Effector memory CD8-positive, alpha-beta T cell (primary cell): ENCODE measurements at regions not wholly inside any gene's neighbourhood (a gene's known extent, or its start where the extent isn't known, plus 50 kb on each side); places are given as distances from the start of the nearest gene placed in this dataset.

Experiments used
- ATAC-seq: fragments of 150-1000 bp; cut with Tn5 transposase; replicated peaks from 2 replicates; pipeline ENCODE4 v1.10.0; 2021; ENCODE audit warnings: mild to moderate bottlenecking, moderate library complexity
- DNase-seq, 3 experiments: peaks; one replicate each; pipeline ENCODE4 v3.0.0; 2021
- H3K27ac Mint-ChIP-seq, 2 donors: one replicate each; pipeline ENCODE4 v1.8.0; 2022; ENCODE audit warnings: mild to moderate bottlenecking in 2 of 2, mixed read lengths in 2 of 2, moderate library complexity in 2 of 2
- H3K27me3 Mint-ChIP-seq, 2 donors: one replicate each; pipeline ENCODE4 v1.8.0; 2022; ENCODE audit warnings: mixed read lengths in 2 of 2
- H3K36me3 Mint-ChIP-seq: one replicate; pipeline ENCODE4 v1.8.0; 2022; ENCODE audit warnings: mild to moderate bottlenecking, moderate library complexity, mixed read lengths; ENCODE audit not compliant: insufficient read depth
- H3K4me1 Mint-ChIP-seq, 2 donors: one replicate each; pipeline ENCODE4 v1.8.0; 2022; ENCODE audit warnings: low read depth in 2 of 2, mixed read lengths in 2 of 2
- H3K4me3 Mint-ChIP-seq, 2 donors: one replicate each; pipeline ENCODE4 v1.8.0; 2022; ENCODE audit warnings: mild to moderate bottlenecking in 2 of 2, mixed read lengths in 2 of 2, moderate library complexity in 2 of 2
- H3K9me3 Mint-ChIP-seq, 2 donors: one replicate each; pipeline ENCODE4 v1.8.0; 2022; ENCODE audit warnings: mixed read lengths in 2 of 2

DNA sequence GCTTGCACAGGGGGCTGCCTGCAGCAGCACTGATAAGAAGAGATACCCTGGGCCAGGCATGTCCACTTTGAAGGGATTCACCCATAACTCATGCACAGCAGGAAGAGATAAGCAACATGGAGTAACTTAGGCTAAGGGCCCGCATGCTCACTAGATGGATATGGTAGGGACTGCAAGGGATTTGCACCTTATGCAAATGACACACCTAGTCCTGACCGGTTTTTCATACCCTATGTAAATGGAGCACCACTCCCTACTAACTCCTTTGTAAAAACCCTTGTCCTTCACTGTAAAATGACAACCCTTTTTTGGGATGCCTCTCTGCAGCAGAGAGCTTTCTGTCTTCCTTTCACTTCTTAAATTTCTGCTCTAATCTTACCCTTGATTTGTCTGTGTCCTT lies 658.9 kb upstream of the CCDC179 start:
- DNase-seq = no peak
- ATAC-seq = no peak
- Mint-ChIP-seq H3K27ac (no peak overlapping the region), H3K36me3 (no peaks in the 10 kb centered on the region), H3K4me3 (no peak overlapping the region), H3K9me3 (peaks cover 4 to 14% of the 10 kb centered on the region in 2 donors), H3K27me3 (no peaks in the 10 kb centered on the region), H3K4me1 (no peaks in the 10 kb centered on the region)

DNA sequence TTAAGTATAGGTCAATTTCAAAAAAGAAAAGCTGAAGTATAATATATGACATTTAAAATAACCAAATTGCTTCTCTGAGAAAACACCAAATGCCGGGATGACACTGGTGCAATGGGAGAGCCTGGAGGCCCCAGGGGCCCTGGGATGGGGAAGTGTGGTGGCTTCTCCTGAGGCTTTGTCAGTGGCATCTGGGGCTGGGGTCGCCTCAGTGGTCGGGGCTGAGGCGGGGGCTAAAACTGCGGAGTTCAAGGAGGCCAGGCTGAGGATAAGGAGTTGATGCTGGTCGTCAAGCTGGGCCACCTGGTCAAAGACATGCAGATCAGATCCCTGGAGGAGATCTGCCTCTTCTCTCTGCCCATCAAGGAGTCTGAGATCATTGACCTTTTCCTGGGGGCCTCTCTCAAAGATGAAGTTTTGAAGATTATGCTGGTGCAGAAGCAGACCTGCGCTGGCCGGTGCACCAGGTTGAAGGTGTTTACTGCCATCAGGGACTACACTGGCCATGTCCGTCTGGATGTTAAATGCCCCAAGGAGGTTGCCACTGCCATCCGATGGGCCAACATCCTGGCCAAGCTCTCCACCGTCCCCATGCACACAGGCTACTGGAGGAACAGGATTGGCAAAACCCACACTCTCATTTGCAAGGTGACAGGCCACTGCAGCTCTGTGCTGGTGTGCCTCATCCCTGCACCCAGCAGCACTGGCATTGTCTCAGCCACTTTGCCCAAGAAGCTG lies 660.1 kb upstream of the CCDC179 start:
- Mint-ChIP-seq H3K36me3 (no peaks in the 10 kb centered on the region), H3K9me3 (peaks cover 2 to 9% of the 10 kb centered on the region in 2 donors), H3K4me1 (no peaks in the 10 kb centered on the region), H3K4me3 (no peak overlapping the region), H3K27me3 (no peaks in the 10 kb centered on the region), H3K27ac (no peak overlapping the region)
- DNase-seq (no peak), ATAC-seq (no peak)

DNA sequence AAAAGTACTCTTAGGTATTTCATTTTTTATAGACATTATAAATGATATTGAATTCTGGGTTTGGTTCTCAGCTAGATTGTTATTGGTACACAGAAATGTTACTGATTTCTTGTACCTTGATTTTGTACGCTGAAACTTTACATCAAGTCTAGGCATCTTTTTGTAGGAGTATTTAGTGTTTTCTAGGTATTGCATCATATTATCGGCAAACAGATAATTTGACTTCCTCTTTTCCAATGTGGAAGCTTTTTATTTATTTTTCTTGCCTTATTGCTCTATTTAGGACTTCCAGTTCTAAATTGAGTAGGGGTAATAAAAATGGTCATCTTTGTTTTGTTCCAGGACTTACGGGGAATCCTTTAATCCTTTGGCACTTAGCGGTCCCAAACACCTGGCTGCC lies 676.6 kb upstream of the CCDC179 start:
- Mint-ChIP-seq H3K4me1 (peaks cover 0 to 3% of the 10 kb centered on the region in 2 donors), H3K27me3 (no peaks in the 10 kb centered on the region), H3K4me3 (no peak overlapping the region), H3K9me3 (peaks cover 7 to 8% of the 10 kb centered on the region in 2 donors), H3K36me3 (no peaks in the 10 kb centered on the region), H3K27ac (no peak overlapping the region)
- DNase-seq (no peak), ATAC-seq (no peak)

DNA sequence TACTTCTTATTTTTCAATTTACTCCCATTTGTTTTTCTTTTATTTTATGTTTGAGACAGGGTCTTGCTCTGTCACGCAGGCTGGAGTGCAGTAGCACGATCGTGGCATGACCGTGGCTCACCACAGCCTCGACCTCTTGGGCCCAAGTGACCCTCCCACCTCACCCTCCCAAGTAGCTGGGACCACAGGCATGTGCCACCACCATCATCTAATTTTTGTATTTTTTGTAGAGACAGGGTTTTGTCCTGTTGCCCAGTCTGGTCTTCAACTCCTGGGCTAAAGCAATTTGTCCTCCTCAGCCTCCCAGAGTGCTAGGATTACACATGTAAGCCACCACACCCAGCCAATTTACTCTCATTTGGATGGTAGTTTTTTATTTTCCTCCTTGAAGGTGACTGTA lies 679.3 kb upstream of the CCDC179 start:
- no peak overlapping the region for H3K27ac Mint-ChIP-seq
- H3K27me3 Mint-ChIP-seq = no peaks in the 10 kb centered on the region
- no peaks in the 10 kb centered on the region for H3K36me3 Mint-ChIP-seq
- DNase-seq = no peak
- ATAC-seq = no peak
- no peak overlapping the region for H3K4me3 Mint-ChIP-seq
- H3K9me3 Mint-ChIP-seq = peaks cover 7 to 8% of the 10 kb centered on the region in 2 donors
- H3K4me1 Mint-ChIP-seq = peaks cover 0 to 3% of the 10 kb centered on the region in 2 donors

DNA sequence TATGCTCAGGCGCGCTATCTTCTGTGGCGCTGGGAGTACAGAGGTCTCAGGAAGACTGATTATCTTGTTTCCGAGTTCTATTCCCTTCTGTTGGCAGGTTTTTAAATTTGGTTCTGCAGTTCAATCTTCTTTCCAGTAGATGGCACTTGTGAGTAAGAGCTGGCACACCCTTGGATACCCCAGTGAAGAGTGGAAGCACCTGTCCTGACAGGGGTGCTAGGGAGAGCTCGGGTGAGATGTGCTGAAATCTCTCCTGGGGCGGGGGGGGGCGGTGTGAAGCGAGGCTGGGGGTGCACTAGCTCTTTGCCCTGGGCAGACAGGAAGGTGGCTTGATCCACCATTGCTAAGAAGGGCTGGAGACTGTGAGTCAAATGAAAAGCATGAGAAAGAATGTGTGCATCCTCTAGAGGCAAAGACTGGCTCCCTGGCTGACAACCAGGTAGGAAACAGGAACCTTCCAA lies 679.9 kb upstream of the CCDC179 start:
- H3K27me3 Mint-ChIP-seq = no peaks in the 10 kb centered on the region
- H3K4me1 Mint-ChIP-seq = peaks cover 0 to 3% of the 10 kb centered on the region in 2 donors
- H3K9me3 Mint-ChIP-seq = peaks cover 7 to 8% of the 10 kb centered on the region in 2 donors
- H3K36me3 Mint-ChIP-seq = no peaks in the 10 kb centered on the region
- H3K27ac Mint-ChIP-seq = no peak overlapping the region
- no peak overlapping the region for H3K4me3 Mint-ChIP-seq
- ATAC-seq (peak; percentile 88), DNase-seq (peak in 2 of 3 experiments; percentile 5 to 15)

DNA sequence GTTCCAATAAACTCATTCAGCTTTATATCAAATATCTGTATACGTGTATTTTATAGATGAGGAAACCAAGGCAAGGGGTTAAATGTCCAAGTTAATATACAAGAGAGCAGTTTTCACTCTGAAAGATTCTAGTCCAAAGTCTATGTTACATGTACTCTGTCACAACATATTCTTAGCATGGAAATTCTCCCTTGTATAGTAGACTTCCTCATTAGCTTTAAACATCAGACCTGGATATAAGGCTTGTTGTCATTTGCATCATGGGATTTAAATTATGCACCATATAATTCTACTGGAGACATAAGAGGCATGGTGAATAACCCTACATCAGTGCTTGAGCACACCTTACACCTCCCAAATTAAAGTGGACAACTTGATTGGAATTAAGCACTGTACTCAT lies 681.9 kb upstream of the CCDC179 start:
- Mint-ChIP-seq H3K27ac (no peak overlapping the region), H3K27me3 (no peaks in the 10 kb centered on the region), H3K36me3 (no peaks in the 10 kb centered on the region), H3K4me1 (peaks cover 0 to 3% of the 10 kb centered on the region in 2 donors), H3K9me3 (peaks cover 7 to 8% of the 10 kb centered on the region in 2 donors), H3K4me3 (no peak overlapping the region)
- ATAC-seq = no peak
- no peak for DNase-seq

DNA sequence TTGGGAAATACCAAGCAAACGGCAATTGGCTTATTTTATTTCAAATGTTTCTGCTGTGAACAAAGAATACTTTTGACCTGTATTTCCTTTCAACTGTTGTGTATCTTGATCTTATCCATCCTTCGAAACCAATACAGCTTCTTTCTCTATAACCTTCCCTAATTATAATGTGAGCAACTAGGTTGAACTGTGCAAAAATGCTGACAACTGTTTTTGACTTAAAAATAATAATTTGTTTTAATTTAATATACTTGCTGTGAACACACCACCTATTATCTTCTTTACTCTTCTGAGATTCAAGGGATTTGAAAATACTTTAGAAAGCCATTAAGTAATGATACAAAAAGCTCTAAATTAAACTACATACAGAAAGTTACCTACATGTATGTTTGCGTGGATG lies 682.5 kb upstream of the CCDC179 start:
- no peak for DNase-seq
- no peak overlapping the region for H3K4me3 Mint-ChIP-seq
- peaks cover 6 to 7% of the 10 kb centered on the region in 2 donors for H3K9me3 Mint-ChIP-seq
- no peaks in the 10 kb centered on the region for H3K27me3 Mint-ChIP-seq
- peaks cover 0 to 3% of the 10 kb centered on the region in 2 donors for H3K4me1 Mint-ChIP-seq
- H3K36me3 Mint-ChIP-seq = no peaks in the 10 kb centered on the region
- no peak for ATAC-seq
- no peak overlapping the region for H3K27ac Mint-ChIP-seq

DNA sequence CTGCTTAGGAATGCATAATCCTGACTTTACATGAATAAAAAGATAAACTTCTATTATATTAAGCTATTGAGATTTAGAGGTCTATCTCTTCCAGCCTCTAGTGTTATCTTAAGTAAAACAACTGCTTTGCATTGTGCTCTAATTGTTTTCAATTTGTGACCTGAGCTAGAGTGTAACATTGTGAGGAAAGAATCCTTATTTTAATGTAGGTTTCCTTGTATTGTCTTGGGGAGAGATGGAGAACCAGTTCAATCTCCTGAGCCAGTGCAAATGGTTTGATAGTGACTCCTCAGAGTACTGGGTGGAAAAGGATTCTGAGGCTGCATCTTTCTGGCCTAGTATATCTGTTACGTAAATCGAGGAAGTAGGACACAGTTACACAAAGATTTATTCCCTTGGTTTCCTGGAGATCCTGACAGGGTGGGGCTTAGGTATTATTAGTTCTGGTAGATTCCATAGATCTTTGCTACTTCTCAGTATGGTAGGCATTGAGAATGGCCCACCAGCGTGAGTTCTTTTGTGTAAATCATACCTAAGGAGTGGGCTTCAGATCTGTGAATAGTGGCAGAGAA lies 683.5 kb upstream of the CCDC179 start:
- Mint-ChIP-seq H3K9me3 (peaks cover 6 to 7% of the 10 kb centered on the region in 2 donors), H3K27me3 (no peaks in the 10 kb centered on the region), H3K4me3 (no peak overlapping the region), H3K4me1 (peaks cover 0 to 3% of the 10 kb centered on the region in 2 donors), H3K36me3 (no peaks in the 10 kb centered on the region), H3K27ac (no peak overlapping the region)
- DNase-seq = no peak
- ATAC-seq = no peak

DNA sequence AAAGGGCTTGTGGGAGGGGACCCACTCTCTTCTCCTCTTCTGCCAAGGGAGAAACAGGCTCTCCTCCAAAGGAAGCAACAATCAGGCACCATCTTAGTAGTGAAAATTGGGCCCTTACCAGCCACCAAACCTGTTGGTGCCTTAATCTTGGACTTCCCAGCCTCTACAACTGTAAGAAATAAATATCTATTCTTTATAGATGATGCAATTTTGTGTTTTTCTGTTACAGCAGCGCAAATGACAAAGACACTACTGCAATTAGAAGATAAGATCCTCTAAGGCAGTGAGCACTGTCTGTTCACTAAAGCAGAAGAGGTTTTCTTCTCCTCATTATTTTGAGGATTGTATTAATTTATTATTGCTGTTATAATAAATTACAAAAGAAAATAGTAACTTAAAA lies 691.4 kb upstream of the CCDC179 start:
- ATAC-seq = no peak
- DNase-seq = no peak
- peaks cover 0 to 8% of the 10 kb centered on the region in 2 donors for H3K9me3 Mint-ChIP-seq
- peaks cover 0 to 2% of the 10 kb centered on the region in 2 donors for H3K4me1 Mint-ChIP-seq
- H3K36me3 Mint-ChIP-seq = no peaks in the 10 kb centered on the region
- no peak overlapping the region for H3K27ac Mint-ChIP-seq
- no peaks in the 10 kb centered on the region for H3K27me3 Mint-ChIP-seq
- H3K4me3 Mint-ChIP-seq = no peak overlapping the region

DNA sequence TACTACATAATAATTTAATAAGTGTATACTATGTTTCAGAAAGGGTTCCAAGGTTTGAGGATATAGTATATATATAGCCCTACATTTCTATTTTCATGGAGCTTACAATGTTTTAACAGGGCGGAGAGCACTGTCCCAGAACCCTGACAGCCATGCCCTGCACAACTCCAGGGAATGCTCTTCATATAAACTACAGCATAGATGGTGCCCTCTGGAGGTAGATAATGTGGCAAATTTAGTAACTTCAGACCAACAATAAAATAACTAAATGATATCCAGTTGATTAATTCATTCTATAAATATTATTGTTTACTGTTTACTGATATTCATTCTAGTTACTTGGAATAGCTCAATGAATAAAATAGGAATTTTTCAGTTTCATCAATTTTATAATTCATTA lies 693.7 kb upstream of the CCDC179 start:
- Mint-ChIP-seq H3K4me3 (no peak overlapping the region), H3K36me3 (no peaks in the 10 kb centered on the region), H3K27me3 (no peaks in the 10 kb centered on the region), H3K9me3 (peaks cover 0 to 11% of the 10 kb centered on the region in 2 donors), H3K27ac (no peak overlapping the region), H3K4me1 (peaks cover 0 to 2% of the 10 kb centered on the region in 2 donors)
- no peak for ATAC-seq
- no peak for DNase-seq

DNA sequence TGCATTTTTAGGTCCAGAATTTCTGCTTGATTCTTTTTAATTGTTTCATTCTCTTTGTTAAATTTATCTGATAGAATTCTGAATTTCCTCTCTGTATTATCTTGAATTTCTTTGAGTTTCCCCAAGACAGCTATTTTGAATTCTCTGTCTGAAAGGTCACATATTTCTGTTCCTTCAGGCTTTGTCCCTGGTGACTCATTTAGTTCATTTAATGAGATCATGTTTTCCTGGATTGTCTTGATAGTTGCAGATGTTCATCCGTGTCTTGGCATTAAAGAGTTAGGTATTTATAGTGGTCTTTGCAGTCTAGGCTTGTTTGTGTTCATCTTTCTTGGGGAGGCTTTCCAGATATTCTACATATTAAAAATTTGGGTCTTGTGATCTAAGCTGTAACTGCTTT lies 694.8 kb upstream of the CCDC179 start:
- H3K9me3 Mint-ChIP-seq = peaks cover 0 to 11% of the 10 kb centered on the region in 2 donors
- DNase-seq = no peak
- H3K4me1 Mint-ChIP-seq = peaks cover 0 to 2% of the 10 kb centered on the region in 2 donors
- H3K27ac Mint-ChIP-seq = no peak overlapping the region
- H3K36me3 Mint-ChIP-seq = no peaks in the 10 kb centered on the region
- ATAC-seq = no peak
- no peak overlapping the region for H3K4me3 Mint-ChIP-seq
- no peaks in the 10 kb centered on the region for H3K27me3 Mint-ChIP-seq

DNA sequence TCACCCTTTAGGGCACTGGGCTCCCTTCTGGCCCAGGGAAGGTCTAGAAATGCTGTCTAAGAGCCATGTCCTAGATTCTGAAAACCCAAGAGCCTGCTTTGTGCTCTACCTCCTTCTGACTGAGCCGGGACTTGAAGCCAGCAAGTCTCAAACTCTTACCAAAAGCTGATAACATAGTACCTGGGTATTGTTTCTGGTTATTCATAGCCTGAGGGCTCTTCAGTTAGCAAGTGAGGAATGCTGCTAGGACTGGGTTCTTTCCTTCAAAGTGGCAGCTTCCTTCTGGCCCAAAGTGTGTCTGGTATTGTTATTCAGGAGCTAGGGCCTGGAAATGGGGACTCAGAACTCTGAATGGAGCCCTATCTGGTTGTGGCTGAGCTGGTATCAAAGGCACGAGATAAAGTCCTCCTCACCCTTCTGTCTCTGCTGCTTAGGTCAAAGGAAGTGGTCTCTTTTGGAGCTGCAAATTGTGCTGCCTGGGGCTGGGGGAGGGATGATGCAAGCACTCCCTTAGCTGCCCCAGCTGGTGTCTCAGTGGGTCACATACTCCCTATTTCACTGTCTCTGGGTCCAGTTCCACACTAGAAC lies 696.0 kb upstream of the CCDC179 start:
- H3K27me3 Mint-ChIP-seq = no peaks in the 10 kb centered on the region
- no peak overlapping the region for H3K27ac Mint-ChIP-seq
- no peak overlapping the region for H3K4me3 Mint-ChIP-seq
- no peak for ATAC-seq
- peaks cover 0 to 9% of the 10 kb centered on the region in 2 donors for H3K9me3 Mint-ChIP-seq
- DNase-seq = no peak
- H3K36me3 Mint-ChIP-seq = no peaks in the 10 kb centered on the region
- H3K4me1 Mint-ChIP-seq = peaks cover 0 to 2% of the 10 kb centered on the region in 2 donors

DNA sequence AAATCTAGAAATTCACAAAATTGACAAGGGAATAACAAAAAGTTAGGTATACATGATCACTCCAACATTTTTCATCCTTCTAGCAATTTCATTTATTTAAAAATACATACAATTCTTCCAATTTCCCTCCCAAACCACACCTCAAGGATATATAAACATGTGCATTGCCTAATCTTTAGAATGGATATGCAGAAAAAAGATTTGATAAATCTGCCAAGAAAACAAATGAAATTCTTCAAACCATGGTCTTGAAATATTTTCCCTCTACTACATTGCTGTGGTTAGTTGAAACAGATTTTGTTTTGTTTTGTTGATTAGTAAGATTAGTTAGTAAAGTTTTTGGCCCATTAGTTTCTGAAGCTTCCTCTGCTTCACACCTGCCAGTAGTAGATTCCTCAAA lies 703.3 kb upstream of the CCDC179 start:
- DNase-seq = no peak
- Mint-ChIP-seq H3K36me3 (no peaks in the 10 kb centered on the region), H3K4me3 (no peak overlapping the region), H3K9me3 (peaks cover 0 to 2% of the 10 kb centered on the region in 2 donors), H3K27me3 (no peaks in the 10 kb centered on the region), H3K4me1 (peaks cover 0 to 3% of the 10 kb centered on the region in 2 donors), H3K27ac (no peak overlapping the region)
- ATAC-seq = no peak

DNA sequence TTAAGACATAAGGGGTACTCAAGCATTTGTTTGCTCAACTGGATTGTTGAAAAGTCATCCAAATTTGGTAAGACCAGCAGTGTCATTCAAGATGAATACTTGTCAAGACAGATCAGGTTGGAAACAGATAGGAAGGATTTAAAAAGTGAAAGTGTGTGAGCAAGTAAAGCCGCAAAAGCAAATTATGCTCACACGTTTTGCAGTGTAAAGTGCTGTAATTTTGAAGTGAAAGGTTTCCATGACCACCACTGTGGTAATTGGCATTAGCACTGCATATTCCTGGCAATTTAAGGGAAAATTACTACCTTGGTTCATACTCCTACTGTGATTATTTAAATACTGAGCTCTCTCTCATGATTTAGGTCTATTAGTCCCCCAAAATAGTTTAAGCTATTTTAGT lies 704.1 kb upstream of the CCDC179 start:
- DNase-seq = no peak
- Mint-ChIP-seq H3K27ac (no peak overlapping the region), H3K4me1 (peaks cover 0 to 3% of the 10 kb centered on the region in 2 donors), H3K27me3 (no peaks in the 10 kb centered on the region), H3K36me3 (no peaks in the 10 kb centered on the region), H3K4me3 (no peak overlapping the region), H3K9me3 (peaks cover 0 to 2% of the 10 kb centered on the region in 2 donors)
- ATAC-seq = peak; percentile 52
